ENCODE measurements at regions not wholly inside any gene's neighbourhood (a gene's known extent, or its start where the extent isn't known, plus 50 kb on each side); places are given as distances from the start of the nearest gene placed in this dataset.

- no peak for TF ChIP-seq POLR2A (IDR thresholded peaks at IDR 0.05; ENCODE audit: low read length)
- no peak for TF ChIP-seq GATA1 (IDR thresholded peaks at IDR 0.05; ENCODE audit: low read depth, low read length)
Measured at GRCh38 chr9:91159664-91160121, 202.0 kb downstream of the AUH start.
